ENCODE measurements at regions not wholly inside any gene's neighbourhood (a gene's known extent, or its start where the extent isn't known, plus 50 kb on each side); places are given as distances from the start of the nearest gene placed in this dataset.

DNA sequence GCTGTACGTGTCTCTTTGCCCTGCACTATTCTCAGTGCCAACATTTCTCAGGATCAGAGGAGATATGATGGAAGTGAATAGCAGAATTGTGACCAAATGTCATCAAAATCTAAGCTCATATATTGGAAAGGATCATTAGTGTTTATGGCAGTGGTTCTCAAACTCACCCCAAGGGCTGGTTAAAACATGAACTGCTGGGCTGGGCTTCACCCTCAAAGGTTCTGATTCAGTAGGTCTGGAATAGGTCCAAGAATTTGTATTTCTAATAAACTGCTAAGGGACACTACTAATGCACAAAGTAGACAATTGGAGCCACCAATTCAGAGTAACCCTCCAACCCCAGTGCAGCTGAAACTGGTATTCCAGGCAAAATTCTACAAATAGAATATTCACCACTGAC lies 317.9 kb upstream of the UBE2E3 start:
- no peak for TF ChIP-seq MAFK (IDR thresholded peaks at IDR 0.05; ENCODE audit: low read depth, low read length)
- no peak for TF ChIP-seq BHLHE40 (IDR thresholded peaks at IDR 0.05; ENCODE audit: low read depth, low read length)
- TF ChIP-seq, protein P1, sequence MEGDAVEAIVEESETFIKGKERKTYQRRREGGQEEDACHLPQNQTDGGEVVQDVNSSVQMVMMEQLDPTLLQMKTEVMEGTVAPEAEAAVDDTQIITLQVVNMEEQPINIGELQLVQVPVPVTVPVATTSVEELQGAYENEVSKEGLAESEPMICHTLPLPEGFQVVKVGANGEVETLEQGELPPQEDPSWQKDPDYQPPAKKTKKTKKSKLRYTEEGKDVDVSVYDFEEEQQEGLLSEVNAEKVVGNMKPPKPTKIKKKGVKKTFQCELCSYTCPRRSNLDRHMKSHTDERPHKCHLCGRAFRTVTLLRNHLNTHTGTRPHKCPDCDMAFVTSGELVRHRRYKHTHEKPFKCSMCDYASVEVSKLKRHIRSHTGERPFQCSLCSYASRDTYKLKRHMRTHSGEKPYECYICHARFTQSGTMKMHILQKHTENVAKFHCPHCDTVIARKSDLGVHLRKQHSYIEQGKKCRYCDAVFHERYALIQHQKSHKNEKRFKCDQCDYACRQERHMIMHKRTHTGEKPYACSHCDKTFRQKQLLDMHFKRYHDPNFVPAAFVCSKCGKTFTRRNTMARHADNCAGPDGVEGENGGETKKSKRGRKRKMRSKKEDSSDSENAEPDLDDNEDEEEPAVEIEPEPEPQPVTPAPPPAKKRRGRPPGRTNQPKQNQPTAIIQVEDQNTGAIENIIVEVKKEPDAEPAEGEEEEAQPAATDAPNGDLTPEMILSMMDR (conservative IDR thresholded peaks at IDR 0.05; ENCODE audit: low read depth, low read length), result no peak
- no peak for TF ChIP-seq RFX5 (IDR thresholded peaks at IDR 0.05; ENCODE audit: low read depth, low read length)
- TF ChIP-seq FOS (IDR thresholded peaks at IDR 0.05; ENCODE audit: low read depth, low read length), result no peak
- no peak for TF ChIP-seq SMC3 (IDR thresholded peaks at IDR 0.05; ENCODE audit: low read depth, low read length)
- TF ChIP-seq MXI1 (IDR thresholded peaks at IDR 0.05; ENCODE audit: borderline replicate concordance, low read depth, low read length), result no peak
- TF ChIP-seq MAZ (IDR thresholded peaks at IDR 0.05; ENCODE audit: borderline replicate concordance, low read depth, low read length), result no peak
- TF ChIP-seq POLR2A (IDR thresholded peaks at IDR 0.05; ENCODE audit: low read depth, low read length), result no peak
